GM19467 (cell line): ENCODE measurements at regions not wholly inside any gene's neighbourhood (a gene's known extent, or its start where the extent isn't known, plus 50 kb on each side); places are given as distances from the start of the nearest gene placed in this dataset.
A peak's percentile ranks its signal among the peaks of the same experiment; 100 is the strongest.

Experiments
- ATAC-seq: cut with Tn5 transposase; IDR thresholded peaks from one replicate; pipeline ENCODE4 v1.9.1; 2021; ENCODE audit warnings: mild to moderate bottlenecking, moderate library complexity; ENCODE audit not compliant: unreplicated experiment

GRCh38 chr2:2639251-2640139, 308.4 kb upstream of the MYT1L start:
- no peak for ATAC-seq

- no peak for ATAC-seq
Measured at GRCh38 chr2:2638547-2639220, 307.6 kb upstream of the MYT1L start.

GRCh38 chr2:2636813-2637212, 305.7 kb upstream of the MYT1L start:
- no peak for ATAC-seq

GRCh38 chr2:2635025-2635528, 304.0 kb upstream of the MYT1L start:
- ATAC-seq, result no peak

- ATAC-seq, result no peak
Measured at GRCh38 chr2:2633017-2633416, 301.9 kb upstream of the MYT1L start.

GRCh38 chr2:2623939-2624338, 292.9 kb upstream of the MYT1L start:
- no peak for ATAC-seq

GRCh38 chr2:2621855-2622254, 290.8 kb upstream of the MYT1L start:
- no peak for ATAC-seq

- no peak for ATAC-seq
Measured at GRCh38 chr2:2620604-2621003, 289.5 kb upstream of the MYT1L start.

GRCh38 chr2:2619995-2620394, 288.9 kb upstream of the MYT1L start:
- ATAC-seq, result no peak

GRCh38 chr2:2614452-2614851, 283.4 kb upstream of the MYT1L start:
- no peak for ATAC-seq

GRCh38 chr2:2613279-2614199, 282.5 kb upstream of the MYT1L start:
- ATAC-seq, result peak; percentile 100

- ATAC-seq, result no peak
Measured at GRCh38 chr2:2610751-2611150, 279.7 kb upstream of the MYT1L start.

- ATAC-seq, result no peak
Measured at GRCh38 chr2:2600366-2600765, 269.3 kb upstream of the MYT1L start.

GRCh38 chr2:2599441-2599840, 268.4 kb upstream of the MYT1L start:
- ATAC-seq, result no peak

GRCh38 chr2:2597712-2598111, 266.6 kb upstream of the MYT1L start:
- ATAC-seq, result no peak

- no peak for ATAC-seq
Measured at GRCh38 chr2:2591542-2591940, 260.5 kb upstream of the MYT1L start.

GRCh38 chr2:2590841-2591541, 259.9 kb upstream of the MYT1L start:
- ATAC-seq, result no peak

GRCh38 chr2:2590141-2590540, 259.1 kb upstream of the MYT1L start:
- ATAC-seq, result no peak

GRCh38 chr2:2588777-2589176, 257.7 kb upstream of the MYT1L start:
- no peak for ATAC-seq

GRCh38 chr2:2587354-2587753, 256.3 kb upstream of the MYT1L start:
- no peak for ATAC-seq
